OCI-M2 (cell line): ENCODE measurements at regions not wholly inside any gene's neighbourhood (a gene's known extent, or its start where the extent isn't known, plus 50 kb on each side); places are given as distances from the start of the nearest gene placed in this dataset.
"Not testable (repeated sequence)": the region's sequence is repeated elsewhere in the genome, so short reads cannot be mapped to it uniquely, and the experiment has no call there.

Experiments
- DNase-seq: peaks from one replicate; lab custom pipeline; 2025; ENCODE audit not compliant: unreplicated experiment; lab: John Stamatoyannopoulos, UW

DNA sequence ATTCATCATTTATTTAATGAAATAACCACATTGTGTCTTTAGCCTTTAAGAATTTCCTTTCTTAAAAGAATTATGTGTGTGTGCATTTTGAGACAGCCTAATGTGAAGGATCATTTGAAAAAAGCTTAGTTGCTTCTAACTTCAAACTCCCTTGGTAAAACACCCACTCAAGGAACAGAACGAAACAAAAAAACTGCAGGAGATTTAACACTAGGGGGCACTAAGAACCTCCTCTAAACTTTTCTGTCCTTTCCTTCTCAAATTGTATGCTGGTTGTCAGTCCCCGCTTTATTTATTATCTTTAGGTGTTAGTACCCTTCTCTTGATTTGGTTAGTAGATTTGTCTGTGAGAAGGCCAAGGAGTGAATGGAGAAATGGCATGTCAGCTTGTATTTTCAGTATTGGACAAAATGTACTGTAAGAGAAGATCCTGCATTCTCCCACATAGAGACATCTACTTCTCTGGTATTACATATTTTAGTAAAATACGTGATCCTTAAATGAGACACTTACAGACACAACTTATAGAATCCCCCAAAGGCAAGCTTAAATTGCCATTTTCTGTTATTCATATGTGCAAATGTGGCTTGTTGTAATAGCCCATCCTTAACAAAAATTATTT, 229.7 kb downstream of the MRPS30 start:
- peak; percentile 49 for DNase-seq

DNA sequence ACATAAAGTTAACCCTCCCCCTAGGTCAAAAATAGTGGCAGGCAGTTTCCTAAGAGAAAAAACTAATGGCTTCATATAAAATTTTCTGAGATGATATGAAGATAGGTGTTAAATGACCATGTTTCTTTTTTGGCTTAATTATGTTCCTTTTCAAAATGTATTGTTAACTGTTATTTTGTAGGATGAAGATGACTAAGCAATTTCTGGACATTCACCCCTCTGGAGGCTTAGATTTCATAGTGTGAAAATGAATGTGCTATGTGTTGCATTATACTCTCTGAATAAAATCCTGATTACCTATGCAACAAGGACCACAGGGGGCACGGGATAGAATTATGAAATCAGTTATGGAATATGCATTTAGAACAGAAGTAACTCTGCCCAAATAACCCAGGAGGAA, 233.5 kb downstream of the MRPS30 start:
- no peak for DNase-seq

DNA sequence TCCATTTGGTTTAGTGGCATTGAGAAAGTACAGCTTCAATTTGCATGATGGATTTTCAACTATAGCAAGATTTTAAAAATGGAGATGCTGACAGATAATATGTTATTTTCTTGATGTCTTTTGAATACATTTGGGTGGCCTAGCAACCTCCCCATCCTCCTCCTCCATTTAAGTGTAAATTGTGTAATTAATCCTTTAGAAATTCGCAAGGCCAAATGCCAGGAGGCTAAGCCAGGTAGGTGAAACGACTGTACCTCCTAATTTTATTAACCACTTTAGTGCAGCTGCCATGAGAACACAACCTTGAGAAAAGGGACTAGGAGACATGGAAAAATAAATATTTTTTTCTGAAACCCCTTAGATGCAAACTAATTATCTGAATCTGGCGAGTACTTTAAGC, 248.8 kb downstream of the MRPS30 start:
- DNase-seq, result no peak

- no peak for DNase-seq
These were observed 252.0 kb downstream of the MRPS30 start for GRCh38 chr5:45060724-45061123.

DNA sequence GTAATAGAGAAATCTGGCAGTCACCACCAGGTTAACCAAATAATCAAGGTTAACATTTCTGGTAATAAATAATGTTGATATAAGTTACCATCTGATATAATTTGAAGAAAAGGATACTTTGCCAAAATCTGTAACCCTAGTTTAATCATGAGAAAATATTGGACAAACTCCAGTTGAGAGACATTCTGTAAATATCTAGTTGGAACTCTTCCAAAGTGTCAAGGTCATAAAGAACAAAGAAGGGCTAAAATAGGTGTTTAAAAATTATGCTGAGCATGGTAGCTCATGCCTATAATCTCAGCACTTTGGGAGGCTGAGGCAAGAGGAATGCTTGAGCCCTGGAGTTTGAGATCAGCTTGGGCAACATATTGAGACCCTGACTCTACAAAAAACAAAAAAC, 253.3 kb downstream of the MRPS30 start:
- DNase-seq, result no peak

DNA sequence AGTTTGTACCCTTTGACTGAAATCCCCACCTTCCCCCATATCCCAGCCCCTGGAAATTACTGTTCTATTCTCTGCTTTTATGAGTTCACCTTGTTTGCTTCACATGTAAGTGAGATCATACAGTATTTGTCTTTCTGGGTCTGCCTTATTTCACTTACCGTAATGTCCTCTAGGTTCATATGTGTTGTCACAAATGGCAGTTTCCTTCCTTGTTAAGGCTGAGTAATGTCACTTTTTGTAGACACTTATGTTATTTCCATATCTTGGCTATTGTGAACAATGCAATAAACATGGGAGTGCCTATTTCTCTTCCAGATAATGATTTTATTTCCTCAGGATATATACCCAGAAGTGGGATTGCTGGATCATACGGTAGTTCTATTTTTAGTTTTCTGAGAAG, 272.3 kb downstream of the MRPS30 start:
- no peak for DNase-seq

- no peak for DNase-seq
These were observed 281.1 kb downstream of the MRPS30 start for GRCh38 chr5:45089870-45090269.

GRCh38 chr5:45093377-45093776, 284.6 kb downstream of the MRPS30 start:
- no peak for DNase-seq

DNA sequence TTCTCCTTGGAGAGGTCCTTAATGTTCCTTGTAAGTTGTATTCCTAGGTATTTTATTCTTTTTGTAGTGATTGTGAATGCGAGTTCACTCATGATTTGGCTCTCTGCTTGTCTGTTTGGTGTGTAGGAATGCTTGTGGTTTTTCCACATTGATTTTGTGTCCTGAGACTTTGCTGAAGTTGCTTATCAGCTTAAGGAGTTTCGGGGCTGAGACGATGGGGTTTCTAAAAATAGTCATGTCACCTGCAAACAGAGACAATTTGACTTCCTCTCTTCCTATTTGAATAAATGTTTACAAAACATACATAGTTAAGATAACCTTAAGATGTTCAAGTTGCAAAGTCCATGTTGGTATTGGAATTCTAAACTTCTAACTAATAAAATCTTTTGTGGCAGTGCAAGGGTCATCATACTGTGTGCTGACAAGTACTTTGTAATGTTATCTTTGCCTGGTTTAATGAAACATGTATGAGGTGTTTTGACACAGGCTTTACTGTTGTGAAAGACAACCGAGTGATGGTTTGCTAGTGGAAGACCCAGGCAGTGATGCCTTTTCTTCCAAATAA, 286.2 kb downstream of the MRPS30 start:
- no peak for DNase-seq

- DNase-seq, result no peak
These were observed 289.7 kb downstream of the MRPS30 start for GRCh38 chr5:45098483-45098882.

- DNase-seq, result no peak
These were observed 292.4 kb downstream of the MRPS30 start for GRCh38 chr5:45101146-45101545.

GRCh38 chr5:45105491-45105994, 296.8 kb downstream of the MRPS30 start:
- DNase-seq, result peak; percentile 74

DNA sequence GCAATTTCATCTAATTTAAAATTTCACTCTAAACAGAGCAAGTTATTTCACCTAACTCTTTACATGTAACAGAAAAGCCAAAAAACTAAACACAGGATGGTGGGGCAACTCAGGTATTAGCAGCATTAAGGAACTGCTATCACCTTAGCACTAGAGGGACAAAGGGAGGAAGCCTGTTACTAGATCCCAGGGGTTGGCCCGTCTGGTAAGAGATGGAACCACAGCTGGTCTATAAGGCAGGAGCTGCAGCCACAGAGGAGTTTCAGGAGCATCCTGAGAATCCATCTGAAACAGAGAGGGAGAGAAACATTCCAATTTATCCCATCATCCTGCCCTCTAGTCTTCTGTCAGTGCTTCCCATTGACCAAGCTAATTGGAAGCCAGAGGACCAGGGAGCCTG, 300.3 kb downstream of the MRPS30 start:
- no peak for DNase-seq

DNA sequence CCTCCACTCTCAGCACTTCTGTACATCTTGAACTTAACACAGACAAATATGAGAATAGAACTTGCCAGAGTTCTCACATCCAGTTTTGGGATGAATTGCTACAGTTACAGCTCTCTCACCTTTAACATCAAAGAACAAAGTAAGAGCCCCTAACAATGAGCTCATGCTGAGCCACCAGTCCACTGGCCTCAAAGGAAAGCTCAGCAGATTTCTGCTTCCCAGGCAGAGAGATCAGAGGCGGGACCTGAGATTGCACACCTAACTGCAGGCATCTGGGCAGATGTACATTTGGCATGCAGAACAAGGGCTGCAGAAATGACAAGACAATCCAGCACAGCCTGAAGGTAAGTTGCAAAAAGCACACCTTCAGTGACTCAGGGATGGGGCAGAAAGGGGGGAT, 300.9 kb downstream of the MRPS30 start:
- DNase-seq, result no peak

DNA sequence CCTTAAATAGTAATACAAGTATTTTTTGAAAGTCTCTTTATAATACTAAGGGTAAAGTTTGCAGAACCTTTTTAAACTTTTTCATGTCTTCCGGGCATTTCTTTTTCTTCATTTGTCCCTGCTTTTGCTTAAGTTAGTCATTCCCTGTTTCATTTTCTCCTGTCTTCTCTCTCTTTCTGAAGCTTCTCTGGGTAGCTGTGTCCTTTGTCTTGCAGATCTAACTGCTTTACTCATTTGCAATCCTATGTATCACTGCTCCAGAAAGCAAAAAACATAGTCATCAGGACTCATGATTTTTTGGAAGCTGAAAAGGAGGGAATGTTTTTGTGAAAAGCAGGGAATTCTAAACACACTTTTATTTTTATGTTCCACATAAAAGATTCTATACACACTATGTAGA, 301.7 kb downstream of the MRPS30 start:
- no peak for DNase-seq

GRCh38 chr5:45113726-45114125, 305.0 kb downstream of the MRPS30 start:
- DNase-seq, result no peak

- DNase-seq, result no peak
These were observed 324.2 kb downstream of the MRPS30 start for GRCh38 chr5:45132972-45133371.

- no peak for DNase-seq
These were observed 354.2 kb downstream of the MRPS30 start for GRCh38 chr5:45162974-45163373.

DNA sequence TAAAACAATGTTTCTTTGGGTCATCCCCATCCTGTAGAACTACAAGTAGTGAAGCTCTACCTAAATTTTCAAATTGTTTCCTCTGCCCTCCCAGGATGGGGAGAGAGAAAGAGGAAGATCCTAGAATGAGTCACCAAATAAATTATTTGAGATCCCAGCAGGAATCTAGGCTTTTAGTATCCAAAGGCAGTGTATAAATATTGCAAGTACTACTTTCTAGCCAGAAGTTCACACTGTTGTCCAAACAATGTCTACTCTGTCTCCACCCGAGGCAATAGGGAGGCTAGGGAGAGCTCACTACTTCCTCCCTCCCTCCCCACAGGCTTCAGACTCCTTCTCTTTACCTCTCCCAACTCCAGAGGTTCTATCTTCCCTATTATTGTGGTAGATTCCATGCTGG, 362.8 kb downstream of the MRPS30 start:
- DNase-seq, result no peak

DNA sequence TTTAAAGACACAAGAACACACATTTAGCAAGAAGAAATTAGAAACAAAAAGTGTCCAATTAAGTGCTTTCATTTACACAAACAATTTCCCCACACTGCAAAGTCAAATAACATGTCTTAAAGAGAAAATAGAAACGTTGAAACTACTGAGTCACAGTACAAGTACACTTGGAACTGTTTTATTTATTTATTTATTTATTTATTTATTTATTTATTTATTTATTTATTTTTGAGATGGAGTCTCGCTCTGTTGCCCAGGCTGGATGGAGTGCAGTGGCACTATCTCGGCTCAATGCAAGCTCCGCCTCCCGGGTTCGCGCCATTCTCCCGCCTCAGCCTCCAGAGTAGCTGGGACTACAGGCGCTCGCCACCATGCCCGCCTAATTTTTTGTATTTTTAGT, 363.9 kb downstream of the MRPS30 start:
- DNase-seq, result not testable (repeated sequence)

GRCh38 chr5:45179686-45180085, 370.9 kb downstream of the MRPS30 start:
- no peak for DNase-seq

DNA sequence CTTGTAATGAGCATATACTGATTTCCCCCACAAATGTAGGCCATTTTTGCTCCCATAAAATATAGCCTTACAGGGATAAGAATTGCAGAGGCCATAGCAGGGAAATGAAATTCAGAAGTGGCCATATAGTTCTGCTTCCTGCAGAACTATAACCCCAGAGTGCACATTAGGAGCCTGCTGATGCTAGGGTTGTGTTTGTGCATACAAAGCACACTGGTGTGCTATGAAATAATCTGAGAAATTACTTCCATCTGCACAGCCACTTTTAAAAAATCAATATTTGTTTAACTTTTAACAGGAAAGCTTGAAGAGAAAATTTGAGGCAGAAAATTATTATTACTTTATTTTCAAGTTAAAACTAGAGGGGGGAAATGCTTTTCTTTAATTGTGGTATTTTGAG, 380.3 kb downstream of the MRPS30 start:
- DNase-seq, result no peak

GRCh38 chr5:45189481-45189880, 380.7 kb downstream of the MRPS30 start:
- no peak for DNase-seq
